ENCODE measurements at regions not wholly inside any gene's neighbourhood (a gene's known extent, or its start where the extent isn't known, plus 50 kb on each side); places are given as distances from the start of the nearest gene placed in this dataset.
A peak's percentile ranks its signal among the peaks of the same experiment; 100 is the strongest.

DNA sequence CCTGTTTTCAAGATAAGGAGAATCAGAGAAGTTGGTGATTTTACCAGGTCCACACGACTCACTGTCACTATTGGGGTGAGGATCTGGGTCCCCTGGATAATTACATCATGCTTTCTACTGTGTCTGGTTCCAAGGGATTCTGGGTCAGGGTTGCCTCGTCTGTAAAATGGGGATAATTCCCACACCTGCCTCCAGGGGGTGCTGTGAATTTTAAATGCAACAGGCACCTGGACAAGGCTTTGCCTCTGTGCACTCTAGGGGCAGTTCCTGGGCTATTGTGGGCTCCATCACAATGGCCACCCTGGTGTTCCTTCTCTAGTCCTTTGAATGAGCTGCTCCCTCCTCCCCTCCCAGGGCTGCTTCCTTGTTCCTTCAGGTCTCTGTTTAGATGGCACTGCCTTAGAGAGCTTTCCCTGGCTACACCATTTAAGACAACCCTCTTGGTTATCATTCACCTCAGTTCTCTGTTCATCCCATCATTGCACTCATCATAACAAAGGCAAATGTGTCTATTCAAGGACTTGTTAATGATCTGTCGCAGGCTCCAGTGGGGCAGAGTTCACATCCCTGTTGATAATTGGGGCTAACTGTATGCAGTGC, 178.6 kb downstream of the MIAT start (continued):
- TF ChIP-seq, protein P1, sequence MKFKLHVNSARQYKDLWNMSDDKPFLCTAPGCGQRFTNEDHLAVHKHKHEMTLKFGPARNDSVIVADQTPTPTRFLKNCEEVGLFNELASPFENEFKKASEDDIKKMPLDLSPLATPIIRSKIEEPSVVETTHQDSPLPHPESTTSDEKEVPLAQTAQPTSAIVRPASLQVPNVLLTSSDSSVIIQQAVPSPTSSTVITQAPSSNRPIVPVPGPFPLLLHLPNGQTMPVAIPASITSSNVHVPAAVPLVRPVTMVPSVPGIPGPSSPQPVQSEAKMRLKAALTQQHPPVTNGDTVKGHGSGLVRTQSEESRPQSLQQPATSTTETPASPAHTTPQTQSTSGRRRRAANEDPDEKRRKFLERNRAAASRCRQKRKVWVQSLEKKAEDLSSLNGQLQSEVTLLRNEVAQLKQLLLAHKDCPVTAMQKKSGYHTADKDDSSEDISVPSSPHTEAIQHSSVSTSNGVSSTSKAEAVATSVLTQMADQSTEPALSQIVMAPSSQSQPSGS (IDR thresholded peaks at IDR 0.05; ENCODE audit: low read length), result peak; percentile 83
- TF ChIP-seq CTBP2 (IDR thresholded peaks at IDR 0.05; ENCODE audit: borderline replicate concordance, insufficient read depth, insufficient read length, low read length) (no peak), NANOG (IDR thresholded peaks at IDR 0.05; ENCODE audit: insufficient read depth, low read depth, low read length, poor library complexity, severe bottlenecking) (peak; percentile 10), RXRA (IDR thresholded peaks at IDR 0.05; ENCODE audit: insufficient read depth, low read depth, low read length) (no peak), RNF2 (IDR thresholded peaks at IDR 0.05; ENCODE audit: borderline replicate concordance, low read depth, low read length, missing control alignments, poor library complexity, severe bottlenecking) (no peak), CBX5 (IDR thresholded peaks at IDR 0.05; ENCODE audit: low read depth, low read length) (no peak), JUND (IDR thresholded peaks at IDR 0.05; ENCODE audit: low read length) (no peak), SIX5 (IDR thresholded peaks at IDR 0.05; ENCODE audit: low read depth, low read length) (no peak), RAD21 (IDR thresholded peaks at IDR 0.05 in 1 of 2, conservative IDR thresholded peaks at IDR 0.05 in 1 of 2; ENCODE audit: low read depth in 2 of 2, low read length in 2 of 2) (peak; percentile 78 to 86), EZH2 (IDR thresholded peaks at IDR 0.05; ENCODE audit: low read depth, low read length, severe bottlenecking) (no peak), TEAD4 (IDR thresholded peaks at IDR 0.05; ENCODE audit: low read depth, low read length) (no peak), BRCA1 (IDR thresholded peaks at IDR 0.05; ENCODE audit: low read depth, low read length) (no peak), MAFK (IDR thresholded peaks at IDR 0.05; ENCODE audit: low read depth, low read length) (no peak), SP2 (IDR thresholded peaks at IDR 0.05; ENCODE audit: low read length) (no peak)
- TF ChIP-seq, protein P2, sequence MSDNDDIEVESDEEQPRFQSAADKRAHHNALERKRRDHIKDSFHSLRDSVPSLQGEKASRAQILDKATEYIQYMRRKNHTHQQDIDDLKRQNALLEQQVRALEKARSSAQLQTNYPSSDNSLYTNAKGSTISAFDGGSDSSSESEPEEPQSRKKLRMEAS (IDR thresholded peaks at IDR 0.05), result 0 out of 2 replicates have a peak, but pooled peaks have one; percentile 31
- TF ChIP-seq, protein P3, sequence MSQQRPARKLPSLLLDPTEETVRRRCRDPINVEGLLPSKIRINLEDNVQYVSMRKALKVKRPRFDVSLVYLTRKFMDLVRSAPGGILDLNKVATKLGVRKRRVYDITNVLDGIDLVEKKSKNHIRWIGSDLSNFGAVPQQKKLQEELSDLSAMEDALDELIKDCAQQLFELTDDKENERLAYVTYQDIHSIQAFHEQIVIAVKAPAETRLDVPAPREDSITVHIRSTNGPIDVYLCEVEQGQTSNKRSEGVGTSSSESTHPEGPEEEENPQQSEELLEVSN (IDR thresholded peaks at IDR 0.05), result no peak

Measured in H1 (cell line).